ENCODE measurements at regions not wholly inside any gene's neighbourhood (a gene's known extent, or its start where the extent isn't known, plus 50 kb on each side); places are given as distances from the start of the nearest gene placed in this dataset.

- no peak for TF ChIP-seq EZH2 (IDR thresholded peaks at IDR 0.05; ENCODE audit: borderline replicate concordance, low read depth, low read length, poor library complexity, severe bottlenecking)
- no peak for TF ChIP-seq CTCF (conservative IDR thresholded peaks at IDR 0.05; ENCODE audit: low read depth, low read length)
- ChIA-PET CTCF (no interaction called here), POLR2A (ENCODE audit: low non-redundant PET) (no interaction called here)
- intact Hi-C loops (cut with micrococcal nuclease; ENCODE audit: unreplicated experiment) = no loop called here
- H3K4me3 ChIP-seq (ENCODE audit: low read depth, low read length, poor library complexity, severe bottlenecking) = no peak overlapping the region
- H3K27me3 ChIP-seq (replicated peaks; ENCODE audit: insufficient read depth, low read depth, low read length, poor library complexity) = no peaks in the 10 kb centered on the region
- H3K27ac ChIP-seq (ENCODE audit: low read depth, low read length, poor library complexity, severe bottlenecking) = no peak overlapping the region
- no peaks in the 10 kb centered on the region for H3K4me1 ChIP-seq (ENCODE audit: insufficient read depth, low read length, poor library complexity, severe bottlenecking)
- no peaks in the 10 kb centered on the region for H3K36me3 ChIP-seq (ENCODE audit: insufficient read depth, low read length, poor library complexity, severe bottlenecking)
- H3K9me3 ChIP-seq (ENCODE audit: low read depth, low read length, poor library complexity, severe bottlenecking) = no peaks in the 10 kb centered on the region
- no TSS peak for BruUV-seq (replicated peaks)
- DNase-seq (ENCODE audit: low spot score) = no peak
Measured at GRCh38 chr9:13847270-13847669, 466.7 kb downstream of the NFIB start.

- ChIA-PET POLR2A (ENCODE audit: low non-redundant PET) (no interaction called here), CTCF (no interaction called here)
- TF ChIP-seq CTCF (conservative IDR thresholded peaks at IDR 0.05; ENCODE audit: low read depth, low read length) (no peak), EZH2 (IDR thresholded peaks at IDR 0.05; ENCODE audit: borderline replicate concordance, low read depth, low read length, poor library complexity, severe bottlenecking) (no peak)
- Histone ChIP-seq H3K4me1 (ENCODE audit: insufficient read depth, low read length, poor library complexity, severe bottlenecking) (no peaks in the 10 kb centered on the region), H3K36me3 (ENCODE audit: insufficient read depth, low read length, poor library complexity, severe bottlenecking) (no peaks in the 10 kb centered on the region), H3K27me3 (replicated peaks; ENCODE audit: insufficient read depth, low read depth, low read length, poor library complexity) (no peaks in the 10 kb centered on the region), H3K4me3 (ENCODE audit: low read depth, low read length, poor library complexity, severe bottlenecking) (no peak overlapping the region), H3K27ac (ENCODE audit: low read depth, low read length, poor library complexity, severe bottlenecking) (no peak overlapping the region), H3K9me3 (ENCODE audit: low read depth, low read length, poor library complexity, severe bottlenecking) (no peaks in the 10 kb centered on the region)
- intact Hi-C loops (cut with micrococcal nuclease; ENCODE audit: unreplicated experiment) = no loop called here
- no peak for DNase-seq (ENCODE audit: low spot score)
- BruUV-seq (replicated peaks) = no TSS peak
Measured at GRCh38 chr9:13845460-13845859, 468.5 kb downstream of the NFIB start.

GRCh38 chr9:13841746-13842462 is 472.0 kb downstream of the NFIB start:
- no peaks in the 10 kb centered on the region for H3K9me3 ChIP-seq (ENCODE audit: low read depth, low read length, poor library complexity, severe bottlenecking)
- no TSS peak for BruUV-seq (replicated peaks)
- no peak overlapping the region for H3K27ac ChIP-seq (ENCODE audit: low read depth, low read length, poor library complexity, severe bottlenecking)
- TF ChIP-seq EZH2 (IDR thresholded peaks at IDR 0.05; ENCODE audit: borderline replicate concordance, low read depth, low read length, poor library complexity, severe bottlenecking) = no peak
- ChIA-PET POLR2A (ENCODE audit: low non-redundant PET) (interaction anchor here (0.5 kb wide), 1 partner anchor 60 kb away, joined by 10 read pairs; no protein-coding TSS in a partner anchor), CTCF (no interaction called here)
- no peak for DNase-seq (ENCODE audit: low spot score)
- H3K36me3 ChIP-seq (ENCODE audit: insufficient read depth, low read length, poor library complexity, severe bottlenecking) = no peaks in the 10 kb centered on the region
- no peaks in the 10 kb centered on the region for H3K27me3 ChIP-seq (replicated peaks; ENCODE audit: insufficient read depth, low read depth, low read length, poor library complexity)
- H3K4me3 ChIP-seq (ENCODE audit: low read depth, low read length, poor library complexity, severe bottlenecking) = no peak overlapping the region
- intact Hi-C loops (cut with micrococcal nuclease; ENCODE audit: unreplicated experiment) = no loop called here
- no peaks in the 10 kb centered on the region for H3K4me1 ChIP-seq (ENCODE audit: insufficient read depth, low read length, poor library complexity, severe bottlenecking)

- Histone ChIP-seq H3K4me1 (ENCODE audit: insufficient read depth, low read length, poor library complexity, severe bottlenecking) (no peaks in the 10 kb centered on the region), H3K27ac (ENCODE audit: low read depth, low read length, poor library complexity, severe bottlenecking) (no peak overlapping the region), H3K36me3 (ENCODE audit: insufficient read depth, low read length, poor library complexity, severe bottlenecking) (no peaks in the 10 kb centered on the region), H3K4me3 (ENCODE audit: low read depth, low read length, poor library complexity, severe bottlenecking) (no peak overlapping the region), H3K27me3 (replicated peaks; ENCODE audit: insufficient read depth, low read depth, low read length, poor library complexity) (no peaks in the 10 kb centered on the region), H3K9me3 (ENCODE audit: low read depth, low read length, poor library complexity, severe bottlenecking) (peaks cover 10% of the 10 kb centered on the region)
- intact Hi-C loops (cut with micrococcal nuclease; ENCODE audit: unreplicated experiment) = no loop called here
- no peak for DNase-seq (ENCODE audit: low spot score)
- POLR2A ChIA-PET (ENCODE audit: low non-redundant PET) = no interaction called here
- no TSS peak for BruUV-seq (replicated peaks)
- CTCF ChIA-PET = no interaction called here
- no peak for TF ChIP-seq EZH2 (IDR thresholded peaks at IDR 0.05; ENCODE audit: borderline replicate concordance, low read depth, low read length, poor library complexity, severe bottlenecking)
- TF ChIP-seq CTCF (conservative IDR thresholded peaks at IDR 0.05; ENCODE audit: low read depth, low read length) = no peak
Measured at GRCh38 chr9:13832446-13832845, 481.5 kb downstream of the NFIB start.

Data from A673 (cell line).